ENCODE measurements at regions not wholly inside any gene's neighbourhood (a gene's known extent, or its start where the extent isn't known, plus 50 kb on each side); places are given as distances from the start of the nearest gene placed in this dataset.

DNA sequence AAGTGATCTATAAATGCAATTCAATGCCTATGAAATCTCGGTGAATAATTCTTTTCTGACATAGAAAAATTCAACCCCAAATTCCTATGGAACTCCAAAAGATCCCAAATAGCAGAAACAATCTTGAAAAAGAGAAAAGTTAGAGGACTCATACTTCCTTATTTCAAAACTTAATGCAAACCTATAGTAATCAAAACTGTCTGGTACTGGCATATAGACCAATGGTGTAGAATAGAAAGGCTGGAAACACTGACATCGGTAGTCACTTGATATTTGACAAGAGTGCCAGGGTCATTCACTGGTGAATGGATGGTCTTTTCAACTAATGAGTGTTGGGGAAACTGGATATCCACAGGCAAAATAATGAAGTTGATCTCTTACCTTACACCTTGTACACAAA lies 637.1 kb upstream of the PCDH9 start:
- intact Hi-C loops (cut with micrococcal nuclease), result no loop called here
- Histone ChIP-seq H3K4me1 (no peaks in the 10 kb centered on the region), H3K27ac (replicated peaks) (no peak overlapping the region), H3K27me3 (ENCODE audit: low read depth) (no peaks in the 10 kb centered on the region), H3K36me3 (no peaks in the 10 kb centered on the region), H3K9me3 (replicated peaks) (peaks cover 60% of the 10 kb centered on the region), H3K4me3 (no peak overlapping the region)
- no peak for DNase-seq
- no peak for TF ChIP-seq CTCF (IDR thresholded peaks at IDR 0.05; ENCODE audit: borderline replicate concordance)

DNA sequence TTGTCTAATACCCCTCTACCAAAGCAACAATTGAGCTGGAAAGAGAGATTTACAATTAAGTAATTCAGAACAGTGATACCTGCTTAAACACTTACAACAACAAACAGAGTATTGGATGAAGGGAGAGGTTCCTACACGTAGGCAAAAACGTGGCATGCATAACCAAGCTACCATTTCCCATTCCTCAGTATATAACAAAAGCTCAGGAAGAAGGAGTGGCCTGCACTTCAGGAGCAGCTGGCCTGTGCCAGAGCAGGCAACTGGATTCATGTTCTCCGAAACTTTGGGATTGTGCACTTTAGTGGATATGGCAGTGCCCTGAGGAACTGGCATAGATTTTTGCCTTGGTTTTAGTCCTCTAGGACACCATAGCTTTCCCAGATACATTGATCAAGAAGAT lies 630.2 kb upstream of the PCDH9 start:
- intact Hi-C loops (cut with micrococcal nuclease), result no loop called here
- no peak overlapping the region for H3K27ac ChIP-seq (replicated peaks)
- H3K27me3 ChIP-seq (ENCODE audit: low read depth), result no peaks in the 10 kb centered on the region
- no peak for TF ChIP-seq CTCF (IDR thresholded peaks at IDR 0.05; ENCODE audit: borderline replicate concordance)
- H3K36me3 ChIP-seq, result no peaks in the 10 kb centered on the region
- peaks cover 31% of the 10 kb centered on the region for H3K9me3 ChIP-seq (replicated peaks)
- no peaks in the 10 kb centered on the region for H3K4me1 ChIP-seq
- no peak for DNase-seq
- no peak overlapping the region for H3K4me3 ChIP-seq

GRCh38 chr13:67859904-67860303 lies 629.8 kb upstream of the PCDH9 start:
- no peaks in the 10 kb centered on the region for H3K27me3 ChIP-seq (ENCODE audit: low read depth)
- H3K27ac ChIP-seq (replicated peaks), result no peak overlapping the region
- H3K9me3 ChIP-seq (replicated peaks), result peaks cover 27% of the 10 kb centered on the region
- no peaks in the 10 kb centered on the region for H3K36me3 ChIP-seq
- no peak overlapping the region for H3K4me3 ChIP-seq
- no peak for DNase-seq
- TF ChIP-seq CTCF (IDR thresholded peaks at IDR 0.05; ENCODE audit: borderline replicate concordance), result no peak
- intact Hi-C loops (cut with micrococcal nuclease), result no loop called here
- no peaks in the 10 kb centered on the region for H3K4me1 ChIP-seq

- no peaks in the 10 kb centered on the region for H3K4me1 ChIP-seq
- intact Hi-C loops (cut with micrococcal nuclease), result no loop called here
- no peak overlapping the region for H3K4me3 ChIP-seq
- no peaks in the 10 kb centered on the region for H3K36me3 ChIP-seq
- no peaks in the 10 kb centered on the region for H3K27me3 ChIP-seq (ENCODE audit: low read depth)
- H3K9me3 ChIP-seq (replicated peaks), result peaks cover 8% of the 10 kb centered on the region
- no peak for TF ChIP-seq CTCF (IDR thresholded peaks at IDR 0.05; ENCODE audit: borderline replicate concordance)
- no peak for DNase-seq
- H3K27ac ChIP-seq (replicated peaks), result no peak overlapping the region
Observed at GRCh38 chr13:67857581-67858310, 627.6 kb upstream of the PCDH9 start.

GRCh38 chr13:67856955-67857354 lies 626.8 kb upstream of the PCDH9 start:
- intact Hi-C loops (cut with micrococcal nuclease), result no loop called here
- no peak for TF ChIP-seq CTCF (IDR thresholded peaks at IDR 0.05; ENCODE audit: borderline replicate concordance)
- Histone ChIP-seq H3K27ac (replicated peaks) (no peak overlapping the region), H3K4me1 (no peaks in the 10 kb centered on the region), H3K4me3 (no peak overlapping the region), H3K9me3 (replicated peaks) (no peaks in the 10 kb centered on the region), H3K27me3 (ENCODE audit: low read depth) (no peaks in the 10 kb centered on the region), H3K36me3 (no peaks in the 10 kb centered on the region)
- no peak for DNase-seq
